ENCODE measurements at regions not wholly inside any gene's neighbourhood (a gene's known extent, or its start where the extent isn't known, plus 50 kb on each side); places are given as distances from the start of the nearest gene placed in this dataset.

DNA sequence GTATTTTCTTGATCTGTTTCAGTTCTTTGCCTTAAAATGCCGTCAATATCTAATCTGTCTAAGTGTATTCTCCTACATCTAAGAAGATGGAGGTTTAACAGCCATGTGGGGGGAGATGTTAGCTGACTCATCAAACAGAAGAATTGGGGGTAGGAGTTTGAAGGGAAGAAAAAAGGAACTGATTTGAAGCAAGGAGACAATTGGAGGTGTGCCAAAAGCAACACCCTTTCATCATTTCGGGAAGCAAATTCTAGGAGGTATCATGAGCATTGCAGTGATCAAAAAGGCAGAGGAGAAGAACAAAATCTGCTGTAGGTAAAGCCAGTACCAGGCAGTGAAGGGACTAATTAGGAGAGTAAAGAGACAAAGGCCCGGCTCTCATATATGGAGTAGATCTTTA lies 337.3 kb upstream of the TBC1D5 start:
- Mint-ChIP-seq H3K4me1 (ENCODE audit: low read depth) (peaks cover 3% of the 10 kb centered on the region), H3K27ac (no peak overlapping the region), H3K9me3 (no peaks in the 10 kb centered on the region), H3K27me3 (ENCODE audit: low read depth) (peaks cover 3% of the 10 kb centered on the region), H3K36me3 (ENCODE audit: low read depth) (no peaks in the 10 kb centered on the region), H3K4me3 (ENCODE audit: low read depth) (no peak overlapping the region)
- no peak for DNase-seq (ENCODE audit: low spot score)
- intact Hi-C loops (cut with micrococcal nuclease), result no loop called here

DNA sequence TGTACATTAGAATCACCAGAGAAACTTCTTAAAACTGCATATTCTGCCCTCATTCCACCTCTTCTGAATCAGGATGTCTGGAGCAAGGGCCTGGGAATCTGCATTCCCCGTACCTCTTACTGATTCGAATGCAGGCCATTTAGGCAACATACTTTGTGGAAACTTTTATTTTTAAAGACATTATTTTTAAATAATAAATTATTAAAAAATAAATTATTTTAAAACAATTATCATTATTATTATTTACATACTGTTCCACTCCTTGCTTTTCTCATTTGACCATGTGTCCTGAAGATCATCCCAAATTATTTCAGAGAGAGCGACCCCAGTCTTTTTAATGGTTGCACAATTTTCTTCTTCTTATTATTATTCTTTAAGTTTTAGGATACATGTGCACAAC lies 336.6 kb upstream of the TBC1D5 start:
- Mint-ChIP-seq H3K27ac (no peak overlapping the region), H3K4me3 (ENCODE audit: low read depth) (no peak overlapping the region), H3K4me1 (ENCODE audit: low read depth) (peaks cover 3% of the 10 kb centered on the region), H3K27me3 (ENCODE audit: low read depth) (peaks cover 3% of the 10 kb centered on the region), H3K36me3 (ENCODE audit: low read depth) (no peaks in the 10 kb centered on the region), H3K9me3 (no peaks in the 10 kb centered on the region)
- intact Hi-C loops (cut with micrococcal nuclease), result no loop called here
- no peak for DNase-seq (ENCODE audit: low spot score)

DNA sequence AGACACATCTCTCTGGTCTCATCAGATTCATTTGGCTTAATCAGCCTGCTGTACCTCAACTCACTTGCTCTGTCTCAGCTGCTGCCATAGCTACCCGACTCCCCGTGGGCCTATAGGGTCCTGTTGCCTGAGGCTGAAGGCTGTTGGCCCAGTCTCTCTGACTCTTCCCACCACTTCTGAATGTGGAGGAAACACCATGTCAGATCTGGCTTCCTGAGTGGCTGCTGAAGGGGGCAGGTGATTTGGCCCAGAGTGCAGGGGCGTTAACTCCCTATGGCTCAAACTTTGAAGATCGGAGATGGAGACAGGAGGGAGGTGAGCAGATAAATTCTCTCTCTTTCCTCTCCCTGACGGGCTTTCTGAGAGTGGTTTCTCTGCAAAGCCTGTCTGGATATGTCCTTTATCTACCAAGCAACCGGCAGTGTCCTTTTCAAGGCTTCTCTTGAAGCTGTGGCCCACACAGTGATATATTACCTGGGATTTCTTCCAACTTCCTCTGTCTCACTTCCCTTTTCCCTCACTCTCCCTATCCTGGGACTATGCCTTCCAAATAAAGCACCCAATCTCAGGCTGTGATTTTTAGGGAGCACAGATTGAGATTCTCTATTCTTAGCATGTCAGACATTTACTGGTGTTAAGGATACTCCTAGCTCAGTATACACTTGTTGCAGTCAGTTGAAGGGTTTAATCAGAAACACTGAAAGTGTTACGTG lies 334.9 kb upstream of the TBC1D5 start:
- Mint-ChIP-seq H3K9me3 (no peaks in the 10 kb centered on the region), H3K27me3 (ENCODE audit: low read depth) (peaks cover 2% of the 10 kb centered on the region), H3K4me3 (ENCODE audit: low read depth) (no peak overlapping the region), H3K36me3 (ENCODE audit: low read depth) (no peaks in the 10 kb centered on the region), H3K27ac (no peak overlapping the region), H3K4me1 (ENCODE audit: low read depth) (peaks cover 3% of the 10 kb centered on the region)
- intact Hi-C loops (cut with micrococcal nuclease), result no loop called here
- no peak for DNase-seq (ENCODE audit: low spot score)

DNA sequence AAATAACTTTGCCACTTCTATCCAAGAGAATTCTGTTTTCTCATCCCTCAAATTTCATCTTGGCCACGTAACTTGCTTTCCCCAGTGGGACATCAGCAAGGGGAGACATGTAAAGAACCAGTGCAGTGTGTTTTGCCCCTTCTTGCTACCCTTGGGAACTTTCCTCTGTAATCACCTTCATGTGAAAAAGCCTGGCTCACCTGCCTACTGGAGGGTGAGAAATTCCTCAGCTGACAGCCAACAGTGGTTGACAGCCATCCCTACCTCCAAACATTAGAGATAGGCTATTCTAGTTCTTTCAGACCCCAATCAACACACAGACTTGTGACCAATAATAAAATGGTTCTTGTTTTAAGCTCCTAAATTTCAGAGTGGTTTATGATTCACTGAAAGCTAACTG lies 333.9 kb upstream of the TBC1D5 start:
- no peak overlapping the region for H3K4me3 Mint-ChIP-seq (ENCODE audit: low read depth)
- H3K27me3 Mint-ChIP-seq (ENCODE audit: low read depth), result peaks cover 2% of the 10 kb centered on the region

DNA sequence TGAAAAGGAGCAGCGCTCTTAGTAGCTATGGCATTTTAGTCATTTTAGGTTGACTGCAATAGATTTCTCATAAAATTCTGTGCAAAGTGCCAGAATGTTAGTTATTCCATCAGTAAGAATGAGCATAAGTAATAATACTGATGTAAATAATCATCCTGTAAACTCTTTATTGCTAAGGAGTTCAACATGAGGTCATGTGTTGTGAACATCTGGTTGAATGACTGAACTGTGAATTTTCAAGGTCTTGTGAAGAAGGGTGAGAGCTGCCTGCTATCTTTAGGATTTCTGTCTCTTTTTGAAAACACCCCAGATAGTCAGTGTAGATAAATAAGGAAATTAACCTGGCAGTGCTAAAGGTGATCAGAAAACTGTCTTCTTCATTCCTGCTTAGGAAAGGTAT lies 333.4 kb upstream of the TBC1D5 start:
- Mint-ChIP-seq H3K4me3 (ENCODE audit: low read depth) (no peak overlapping the region), H3K9me3 (no peaks in the 10 kb centered on the region), H3K27ac (no peak overlapping the region), H3K36me3 (ENCODE audit: low read depth) (no peaks in the 10 kb centered on the region), H3K27me3 (ENCODE audit: low read depth) (peaks cover 2% of the 10 kb centered on the region), H3K4me1 (ENCODE audit: low read depth) (peaks cover 3% of the 10 kb centered on the region)
- intact Hi-C loops (cut with micrococcal nuclease), result no loop called here
- no peak for DNase-seq (ENCODE audit: low spot score)

More for the DNA sequence above, 333.9 kb upstream of the TBC1D5 start:
- Mint-ChIP-seq H3K27ac (no peak overlapping the region), H3K9me3 (no peaks in the 10 kb centered on the region), H3K4me1 (ENCODE audit: low read depth) (peaks cover 3% of the 10 kb centered on the region), H3K36me3 (ENCODE audit: low read depth) (no peaks in the 10 kb centered on the region)
- DNase-seq (ENCODE audit: low spot score), result no peak
- intact Hi-C loops (cut with micrococcal nuclease), result no loop called here

DNA sequence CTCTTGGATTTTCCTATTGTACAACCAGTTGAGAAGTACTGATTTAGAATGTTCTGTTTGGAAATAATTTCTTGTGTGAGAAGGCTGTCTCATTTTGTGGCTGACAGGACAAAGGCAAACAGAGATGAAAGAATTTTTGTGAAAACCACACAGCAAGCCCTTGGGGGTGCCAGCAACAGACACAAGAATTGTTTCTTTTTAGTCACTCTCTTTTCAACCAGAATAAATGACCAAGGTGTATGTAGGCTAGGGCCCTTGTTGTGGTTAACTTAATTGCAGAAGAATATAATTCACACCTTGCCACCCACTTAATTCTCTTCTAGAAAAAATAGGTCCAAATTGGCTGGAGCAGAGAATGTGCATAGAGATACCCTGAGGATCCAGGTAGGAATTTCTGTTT lies 329.4 kb upstream of the TBC1D5 start:
- no peaks in the 10 kb centered on the region for H3K36me3 Mint-ChIP-seq (ENCODE audit: low read depth)
- no peaks in the 10 kb centered on the region for H3K27me3 Mint-ChIP-seq (ENCODE audit: low read depth)
- DNase-seq (ENCODE audit: low spot score), result no peak
- no peak overlapping the region for H3K4me3 Mint-ChIP-seq (ENCODE audit: low read depth)
- intact Hi-C loops (cut with micrococcal nuclease), result no loop called here
- no peaks in the 10 kb centered on the region for H3K4me1 Mint-ChIP-seq (ENCODE audit: low read depth)
- no peak overlapping the region for H3K27ac Mint-ChIP-seq
- H3K9me3 Mint-ChIP-seq, result no peaks in the 10 kb centered on the region

DNA sequence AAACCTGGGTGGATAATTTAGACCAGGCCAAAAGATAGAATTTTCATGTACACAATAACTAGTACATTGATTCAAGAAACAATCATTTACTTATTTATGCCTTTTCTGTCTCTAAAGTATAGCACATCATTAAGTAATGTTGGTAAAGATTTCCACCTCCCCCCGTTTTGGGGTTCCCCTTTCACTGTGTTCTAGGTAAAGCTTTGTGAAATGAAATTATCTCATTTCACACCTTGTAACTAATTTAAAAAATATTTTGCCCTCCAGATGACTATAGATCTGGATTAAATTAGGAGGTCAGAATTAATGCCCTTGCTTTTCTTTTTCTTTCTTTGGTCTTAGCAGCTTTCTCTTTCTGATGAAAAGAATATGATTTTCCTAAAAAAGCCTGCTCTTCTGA lies 328.5 kb upstream of the TBC1D5 start:
- H3K9me3 Mint-ChIP-seq, result no peaks in the 10 kb centered on the region
- H3K36me3 Mint-ChIP-seq (ENCODE audit: low read depth), result no peaks in the 10 kb centered on the region
- no peaks in the 10 kb centered on the region for H3K4me1 Mint-ChIP-seq (ENCODE audit: low read depth)
- no peak for DNase-seq (ENCODE audit: low spot score)
- H3K27me3 Mint-ChIP-seq (ENCODE audit: low read depth), result no peaks in the 10 kb centered on the region
- intact Hi-C loops (cut with micrococcal nuclease), result no loop called here
- no peak overlapping the region for H3K4me3 Mint-ChIP-seq (ENCODE audit: low read depth)
- H3K27ac Mint-ChIP-seq, result no peak overlapping the region

DNA sequence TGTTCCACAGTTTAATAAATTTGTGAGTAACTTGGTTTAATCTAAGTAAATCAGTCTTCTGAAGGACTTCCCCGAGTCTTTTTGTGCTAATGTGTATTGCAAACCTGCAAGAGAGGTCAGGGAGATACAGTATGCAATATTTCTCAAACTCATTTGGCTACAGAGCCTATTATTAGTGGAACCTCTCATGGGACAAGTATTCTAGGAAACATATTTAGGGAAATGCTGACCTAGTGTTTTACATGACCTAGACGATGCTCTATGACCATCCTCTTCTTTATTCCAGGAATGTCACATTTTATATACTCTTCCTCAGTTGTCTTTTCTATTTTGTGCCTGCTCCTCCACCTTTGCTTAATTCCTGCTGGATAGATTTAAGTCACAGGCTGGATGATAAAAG lies 327.8 kb upstream of the TBC1D5 start:
- H3K9me3 Mint-ChIP-seq, result no peaks in the 10 kb centered on the region
- no peak overlapping the region for H3K27ac Mint-ChIP-seq
- intact Hi-C loops (cut with micrococcal nuclease), result no loop called here
- H3K4me1 Mint-ChIP-seq (ENCODE audit: low read depth), result no peaks in the 10 kb centered on the region
- no peaks in the 10 kb centered on the region for H3K27me3 Mint-ChIP-seq (ENCODE audit: low read depth)
- H3K4me3 Mint-ChIP-seq (ENCODE audit: low read depth), result no peak overlapping the region
- DNase-seq (ENCODE audit: low spot score), result no peak
- H3K36me3 Mint-ChIP-seq (ENCODE audit: low read depth), result no peaks in the 10 kb centered on the region

DNA sequence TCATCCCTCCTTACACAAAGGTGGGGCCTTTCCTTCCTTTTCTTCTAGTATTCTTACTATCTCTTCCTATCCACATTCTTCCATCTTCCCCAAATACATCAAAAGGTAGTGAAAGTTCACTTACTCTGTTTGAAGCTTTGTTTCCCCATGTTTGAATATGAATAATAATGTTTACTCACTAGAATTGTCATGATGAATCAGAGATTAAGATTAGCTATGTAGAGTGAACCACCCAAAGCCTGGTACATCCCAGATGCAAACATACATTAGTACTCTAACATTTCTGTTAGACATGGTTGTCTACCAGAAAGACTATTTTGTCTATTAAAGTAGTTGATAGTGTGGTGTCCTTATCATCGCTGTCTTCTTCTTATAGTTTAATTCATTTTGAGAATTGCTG lies 327.1 kb upstream of the TBC1D5 start:
- Mint-ChIP-seq H3K9me3 (no peaks in the 10 kb centered on the region), H3K27me3 (ENCODE audit: low read depth) (no peaks in the 10 kb centered on the region), H3K27ac (no peak overlapping the region), H3K36me3 (ENCODE audit: low read depth) (no peaks in the 10 kb centered on the region), H3K4me3 (ENCODE audit: low read depth) (no peak overlapping the region), H3K4me1 (ENCODE audit: low read depth) (no peaks in the 10 kb centered on the region)
- no peak for DNase-seq (ENCODE audit: low spot score)
- intact Hi-C loops (cut with micrococcal nuclease), result no loop called here

DNA sequence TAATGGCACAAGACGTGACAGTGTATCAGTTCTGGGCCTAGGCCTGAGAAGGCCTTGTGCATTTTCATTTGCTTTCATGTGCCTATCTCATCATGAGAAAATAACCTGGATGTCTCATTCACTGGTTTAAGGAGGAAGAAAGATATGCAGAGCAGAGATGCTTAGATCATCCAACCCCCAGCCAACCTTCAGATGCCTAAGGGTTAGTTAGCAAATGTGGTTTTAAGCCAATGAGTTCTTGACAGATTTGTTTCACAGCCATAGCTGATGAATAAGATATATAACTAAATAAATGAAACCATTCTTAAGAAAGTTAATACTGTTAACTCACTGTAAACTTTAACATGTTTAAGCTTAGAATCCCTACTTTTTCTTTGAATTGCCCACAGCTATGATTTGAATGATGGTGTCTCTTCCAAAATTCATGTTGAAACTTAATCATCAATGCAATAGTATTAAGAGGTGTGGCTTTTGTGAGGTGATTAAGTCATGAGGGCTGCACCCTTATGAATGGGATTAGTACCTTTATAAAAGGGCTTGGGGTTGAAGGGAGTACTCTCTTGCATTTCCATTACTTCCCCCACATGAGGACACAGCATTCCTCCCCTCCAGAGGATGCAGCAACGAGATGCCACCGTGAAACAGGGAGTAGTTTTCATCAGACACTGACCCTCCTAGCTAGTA lies 324.6 kb upstream of the TBC1D5 start:
- H3K4me1 Mint-ChIP-seq (ENCODE audit: low read depth), result no peaks in the 10 kb centered on the region
- intact Hi-C loops (cut with micrococcal nuclease), result no loop called here
- H3K36me3 Mint-ChIP-seq (ENCODE audit: low read depth), result no peaks in the 10 kb centered on the region
- no peaks in the 10 kb centered on the region for H3K9me3 Mint-ChIP-seq
- no peaks in the 10 kb centered on the region for H3K27me3 Mint-ChIP-seq (ENCODE audit: low read depth)
- no peak overlapping the region for H3K27ac Mint-ChIP-seq
- H3K4me3 Mint-ChIP-seq (ENCODE audit: low read depth), result no peak overlapping the region
- DNase-seq (ENCODE audit: low spot score), result no peak

DNA sequence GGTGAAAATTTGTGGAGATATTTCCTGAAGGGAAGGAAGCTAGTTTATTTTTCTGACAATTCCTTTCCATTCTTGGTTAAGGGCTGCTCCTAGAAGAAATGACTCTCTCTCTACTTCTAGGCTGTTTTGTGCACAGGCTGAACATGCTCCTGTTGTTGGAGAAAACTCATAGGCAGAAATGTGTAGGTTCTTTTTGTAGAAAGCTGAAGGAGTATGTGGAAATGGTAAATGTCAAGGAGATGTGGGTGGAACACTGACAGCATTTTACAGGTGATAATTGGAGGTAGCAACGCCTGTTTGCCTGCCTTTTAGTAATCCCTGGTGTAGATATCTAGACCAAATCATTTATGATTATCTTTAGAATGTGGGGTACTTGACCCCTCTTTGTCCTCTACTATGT lies 322.2 kb upstream of the TBC1D5 start:
- Mint-ChIP-seq H3K27ac (no peak overlapping the region), H3K4me3 (ENCODE audit: low read depth) (no peak overlapping the region), H3K9me3 (no peaks in the 10 kb centered on the region), H3K4me1 (ENCODE audit: low read depth) (no peaks in the 10 kb centered on the region), H3K27me3 (ENCODE audit: low read depth) (peaks cover 2% of the 10 kb centered on the region), H3K36me3 (ENCODE audit: low read depth) (no peaks in the 10 kb centered on the region)
- intact Hi-C loops (cut with micrococcal nuclease), result no loop called here
- DNase-seq (ENCODE audit: low spot score), result no peak

DNA sequence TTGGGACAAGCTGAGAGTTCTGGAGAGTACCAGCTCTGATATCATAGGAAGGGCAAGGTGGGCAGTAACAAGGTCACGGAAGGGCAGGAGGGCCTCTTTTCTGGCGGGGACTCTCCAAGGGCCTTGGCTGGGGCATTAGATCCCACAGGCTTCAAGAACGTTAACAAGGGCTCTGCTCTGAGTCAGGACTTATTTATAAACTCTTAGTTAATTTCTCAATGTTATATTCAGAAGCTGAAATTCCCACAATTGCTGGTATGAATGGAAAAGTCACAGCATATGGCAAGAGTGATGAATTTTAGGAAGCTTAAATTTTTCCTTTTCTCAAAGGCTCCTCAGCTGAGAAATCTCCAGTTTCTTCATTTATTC lies 320.2 kb upstream of the TBC1D5 start:
- DNase-seq (ENCODE audit: low spot score), result no peak
- Mint-ChIP-seq H3K4me3 (ENCODE audit: low read depth) (no peak overlapping the region), H3K27ac (no peak overlapping the region), H3K9me3 (no peaks in the 10 kb centered on the region), H3K36me3 (ENCODE audit: low read depth) (no peaks in the 10 kb centered on the region), H3K4me1 (ENCODE audit: low read depth) (no peaks in the 10 kb centered on the region), H3K27me3 (ENCODE audit: low read depth) (peaks cover 2% of the 10 kb centered on the region)
- intact Hi-C loops (cut with micrococcal nuclease), result no loop called here

DNA sequence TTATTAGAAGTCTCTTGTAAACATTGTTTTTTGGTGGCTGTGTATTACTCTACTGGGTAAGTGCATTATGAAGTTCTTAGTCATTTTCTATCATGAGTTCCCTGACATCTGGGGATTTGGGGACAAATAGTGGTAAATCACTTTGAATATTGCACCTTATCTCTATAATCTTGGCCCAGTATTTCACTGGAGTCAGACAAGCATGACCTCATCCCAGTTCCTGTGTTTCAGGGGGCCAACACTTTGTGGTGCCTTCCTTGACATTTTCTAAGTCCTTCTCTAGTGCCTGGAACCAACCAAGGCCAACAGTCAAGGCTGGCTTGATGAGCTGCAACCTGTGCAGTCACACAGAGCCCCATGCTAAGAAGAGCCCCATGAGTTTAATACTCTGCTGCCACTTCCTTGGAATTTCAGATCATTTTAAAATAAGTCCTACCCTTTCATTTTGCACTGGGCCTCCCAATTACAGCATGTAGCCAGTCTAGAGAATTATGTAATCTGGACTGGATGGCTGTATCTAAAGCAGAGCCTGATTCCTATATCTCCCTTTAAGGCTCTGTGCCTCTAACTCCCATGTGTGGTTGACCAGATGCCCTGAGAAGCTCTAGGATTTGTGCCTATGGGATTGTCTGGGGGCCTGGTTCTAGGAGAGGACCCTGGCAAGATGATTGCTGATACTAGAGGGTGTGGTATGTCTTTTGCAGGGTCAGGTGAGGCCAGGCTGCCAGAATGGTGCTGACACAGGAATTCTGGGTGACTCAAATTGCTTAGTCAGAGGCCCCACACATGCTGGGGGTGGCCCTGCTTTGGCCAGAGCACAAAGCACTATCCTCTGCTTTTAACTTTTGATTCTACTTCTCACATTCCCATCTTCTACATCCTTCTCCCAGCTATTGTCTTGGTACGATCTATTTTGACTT lies 319.6 kb upstream of the TBC1D5 start:
- Mint-ChIP-seq H3K27me3 (ENCODE audit: low read depth) (peaks cover 2% of the 10 kb centered on the region), H3K36me3 (ENCODE audit: low read depth) (no peaks in the 10 kb centered on the region), H3K4me3 (ENCODE audit: low read depth) (no peak overlapping the region), H3K4me1 (ENCODE audit: low read depth) (no peaks in the 10 kb centered on the region), H3K9me3 (peaks cover under 1% of the 10 kb centered on the region), H3K27ac (no peak overlapping the region)
- intact Hi-C loops (cut with micrococcal nuclease), result no loop called here
- DNase-seq (ENCODE audit: low spot score), result no peak
